ENCODE measurements at regions not wholly inside any gene's neighbourhood (a gene's known extent, or its start where the extent isn't known, plus 50 kb on each side); places are given as distances from the start of the nearest gene placed in this dataset.

DNA sequence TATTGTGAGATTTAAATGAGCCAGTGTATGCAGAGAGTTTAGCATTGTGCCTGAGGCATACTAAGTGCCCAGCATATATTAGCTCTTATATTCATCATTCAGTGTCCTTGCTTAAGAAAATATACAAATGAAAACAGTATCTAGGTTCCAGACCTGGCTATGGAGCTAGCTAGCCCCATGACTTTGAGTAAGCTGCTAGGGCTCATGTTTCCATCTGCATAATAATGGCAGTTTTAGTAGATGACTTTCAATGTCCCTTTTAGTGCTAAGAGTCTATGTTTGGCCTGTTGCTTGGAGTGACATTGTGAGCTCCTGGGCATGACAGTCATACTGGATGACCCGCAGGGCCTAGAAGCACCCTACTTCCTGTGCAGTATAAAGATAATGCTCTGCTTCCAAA lies 435.3 kb downstream of the ZIC3 start:
- no peaks in the 10 kb centered on the region for H3K4me1 ChIP-seq
- H3K27ac ChIP-seq: no peak overlapping the region
- DNase-seq (ENCODE audit: low spot score in 2 of 2): no peak
- H3K27me3 ChIP-seq: peaks cover 0 to 14% of the 10 kb centered on the region in 2 donors
- no peaks in the 10 kb centered on the region for H3K36me3 ChIP-seq
- TF ChIP-seq POLR2A (IDR thresholded peaks at IDR 0.05): no peak
- no peak for TF ChIP-seq POLR2AphosphoS5 (IDR thresholded peaks at IDR 0.05)
- TF ChIP-seq, protein P1, sequence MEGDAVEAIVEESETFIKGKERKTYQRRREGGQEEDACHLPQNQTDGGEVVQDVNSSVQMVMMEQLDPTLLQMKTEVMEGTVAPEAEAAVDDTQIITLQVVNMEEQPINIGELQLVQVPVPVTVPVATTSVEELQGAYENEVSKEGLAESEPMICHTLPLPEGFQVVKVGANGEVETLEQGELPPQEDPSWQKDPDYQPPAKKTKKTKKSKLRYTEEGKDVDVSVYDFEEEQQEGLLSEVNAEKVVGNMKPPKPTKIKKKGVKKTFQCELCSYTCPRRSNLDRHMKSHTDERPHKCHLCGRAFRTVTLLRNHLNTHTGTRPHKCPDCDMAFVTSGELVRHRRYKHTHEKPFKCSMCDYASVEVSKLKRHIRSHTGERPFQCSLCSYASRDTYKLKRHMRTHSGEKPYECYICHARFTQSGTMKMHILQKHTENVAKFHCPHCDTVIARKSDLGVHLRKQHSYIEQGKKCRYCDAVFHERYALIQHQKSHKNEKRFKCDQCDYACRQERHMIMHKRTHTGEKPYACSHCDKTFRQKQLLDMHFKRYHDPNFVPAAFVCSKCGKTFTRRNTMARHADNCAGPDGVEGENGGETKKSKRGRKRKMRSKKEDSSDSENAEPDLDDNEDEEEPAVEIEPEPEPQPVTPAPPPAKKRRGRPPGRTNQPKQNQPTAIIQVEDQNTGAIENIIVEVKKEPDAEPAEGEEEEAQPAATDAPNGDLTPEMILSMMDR (IDR thresholded peaks at IDR 0.05): no peak
- H3K4me3 ChIP-seq: no peak overlapping the region
- no peaks in the 10 kb centered on the region for H3K9me3 ChIP-seq
- intact Hi-C loops (cut with DNase I; ENCODE audit: low total_unique reads): no loop called here

DNA sequence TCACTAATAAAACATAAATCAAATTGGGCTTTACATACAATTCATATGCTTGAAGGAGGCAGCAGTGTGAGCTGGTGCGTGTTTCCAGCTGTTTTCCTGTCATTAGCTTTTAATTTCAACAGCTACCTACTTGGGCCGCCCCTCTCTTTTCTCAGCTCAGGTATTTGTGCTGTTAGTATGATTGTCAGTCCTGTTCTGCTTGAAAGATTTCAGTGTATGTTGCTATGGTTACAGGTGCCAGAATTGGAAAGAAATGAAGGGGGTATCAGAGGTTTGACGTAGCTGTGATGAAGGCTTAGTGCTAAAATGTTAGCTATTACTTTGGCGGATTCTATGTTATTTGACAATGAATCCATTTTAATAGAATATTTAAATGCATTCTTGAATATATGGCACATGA lies 440.3 kb downstream of the ZIC3 start:
- Histone ChIP-seq H3K9me3 (no peaks in the 10 kb centered on the region), H3K36me3 (no peaks in the 10 kb centered on the region), H3K4me1 (no peaks in the 10 kb centered on the region), H3K27me3 (peaks cover 0 to 8% of the 10 kb centered on the region in 2 donors), H3K27ac (no peak overlapping the region), H3K4me3 (no peak overlapping the region)
- no peak for TF ChIP-seq POLR2AphosphoS5 (IDR thresholded peaks at IDR 0.05)
- TF ChIP-seq POLR2A (IDR thresholded peaks at IDR 0.05): no peak
- TF ChIP-seq, protein P1 (IDR thresholded peaks at IDR 0.05): no peak
- intact Hi-C loops (cut with DNase I; ENCODE audit: low total_unique reads): no loop called here
- no peak for DNase-seq (ENCODE audit: low spot score in 2 of 2)

DNA sequence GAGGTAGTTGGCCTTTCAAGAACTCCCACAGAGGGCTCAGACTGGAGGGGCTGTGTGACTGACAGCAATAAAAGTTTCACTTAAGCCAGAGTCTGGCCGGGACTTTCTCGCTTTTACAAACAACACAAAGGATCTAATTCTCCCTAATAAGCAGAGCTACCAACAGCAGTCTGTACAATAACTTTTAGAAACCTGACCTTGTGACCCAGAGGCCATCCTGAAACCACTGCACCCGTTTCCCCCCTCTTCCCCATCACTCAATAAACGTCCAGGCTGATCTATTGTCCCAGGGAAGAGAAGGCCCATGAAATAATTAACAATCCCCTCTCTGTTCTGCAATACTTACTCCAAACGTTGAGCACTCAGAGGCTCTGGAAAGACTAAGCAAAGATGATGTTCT lies 442.4 kb downstream of the ZIC3 start:
- intact Hi-C loops (cut with DNase I; ENCODE audit: low total_unique reads): no loop called here
- peaks cover 0 to 8% of the 10 kb centered on the region in 2 donors for H3K27me3 ChIP-seq
- no peak overlapping the region for H3K4me3 ChIP-seq
- H3K36me3 ChIP-seq: no peaks in the 10 kb centered on the region
- TF ChIP-seq, protein P1 (IDR thresholded peaks at IDR 0.05): no peak
- TF ChIP-seq POLR2AphosphoS5 (IDR thresholded peaks at IDR 0.05) (no peak), POLR2A (IDR thresholded peaks at IDR 0.05) (no peak)
- DNase-seq (ENCODE audit: low spot score in 2 of 2): no peak
- H3K27ac ChIP-seq: no peak overlapping the region
- no peaks in the 10 kb centered on the region for H3K9me3 ChIP-seq
- no peaks in the 10 kb centered on the region for H3K4me1 ChIP-seq

DNA sequence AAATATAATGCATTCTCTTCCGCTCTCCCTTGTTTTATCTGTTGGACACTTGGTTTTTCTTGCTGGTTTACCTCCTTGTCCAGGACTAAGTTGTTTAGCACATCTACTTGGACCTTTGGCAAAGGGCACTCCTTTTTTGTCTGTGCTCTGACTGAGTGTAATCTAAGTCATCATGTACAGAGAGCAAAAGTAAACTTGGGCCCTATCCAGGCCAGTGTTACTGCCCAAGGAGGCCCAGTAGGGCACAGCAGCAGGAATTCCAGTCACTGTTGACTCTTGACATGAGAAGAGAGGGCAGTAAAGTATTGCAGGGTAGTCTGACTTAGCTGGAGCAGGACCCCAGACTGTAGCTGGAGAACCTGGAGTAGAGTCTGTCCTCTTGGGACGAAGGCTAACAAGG lies 445.5 kb downstream of the ZIC3 start:
- H3K9me3 ChIP-seq: no peaks in the 10 kb centered on the region
- TF ChIP-seq POLR2A (IDR thresholded peaks at IDR 0.05): no peak
- TF ChIP-seq, protein P1 (IDR thresholded peaks at IDR 0.05): no peak
- TF ChIP-seq POLR2AphosphoS5 (IDR thresholded peaks at IDR 0.05): no peak
- intact Hi-C loops (cut with DNase I; ENCODE audit: low total_unique reads): no loop called here
- H3K27me3 ChIP-seq: peaks cover 0 to 16% of the 10 kb centered on the region in 2 donors
- H3K36me3 ChIP-seq: no peaks in the 10 kb centered on the region
- H3K27ac ChIP-seq: no peak overlapping the region
- no peak overlapping the region for H3K4me3 ChIP-seq
- DNase-seq (ENCODE audit: low spot score in 2 of 2): peak in 1 of 2 donors; percentile 49
- no peaks in the 10 kb centered on the region for H3K4me1 ChIP-seq

DNA sequence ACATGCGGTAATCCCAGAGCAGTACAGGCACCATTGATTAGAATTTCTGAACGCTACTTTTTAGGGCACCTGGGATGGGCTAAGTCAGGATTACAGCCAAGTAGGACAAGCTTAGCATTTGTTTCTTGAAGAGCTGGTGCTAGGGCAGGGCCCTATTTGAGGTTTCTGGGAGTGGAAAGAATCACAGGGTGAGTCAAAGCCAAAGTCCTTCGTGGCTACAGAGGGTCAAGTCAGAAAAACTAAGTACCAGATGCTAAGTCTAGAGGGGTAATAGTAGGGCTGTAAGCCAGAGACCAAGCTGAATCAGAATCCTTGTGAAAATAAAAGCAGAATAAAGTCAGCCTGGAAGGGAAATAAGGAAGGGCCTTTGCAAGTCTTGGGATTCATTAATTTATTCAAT lies 448.6 kb downstream of the ZIC3 start:
- Histone ChIP-seq H3K27me3 (peaks cover 0 to 28% of the 10 kb centered on the region in 2 donors), H3K9me3 (no peaks in the 10 kb centered on the region), H3K27ac (no peak overlapping the region), H3K4me3 (no peak overlapping the region), H3K4me1 (no peaks in the 10 kb centered on the region), H3K36me3 (no peaks in the 10 kb centered on the region)
- TF ChIP-seq POLR2A (IDR thresholded peaks at IDR 0.05) (no peak), POLR2AphosphoS5 (IDR thresholded peaks at IDR 0.05) (no peak)
- TF ChIP-seq, protein P1 (IDR thresholded peaks at IDR 0.05): no peak
- DNase-seq (ENCODE audit: low spot score in 2 of 2): no peak
- intact Hi-C loops (cut with DNase I; ENCODE audit: low total_unique reads): no loop called here

Measured in breast epithelium (tissue), 4 donors.